HFFc6 (cell line): ENCODE measurements at regions not wholly inside any gene's neighbourhood (a gene's known extent, or its start where the extent isn't known, plus 50 kb on each side); places are given as distances from the start of the nearest gene placed in this dataset.

Experiments used
- DNase-seq: peaks from one replicate; pipeline ENCODE4 v3.0.0-alpha.2; 2018
- H3K27ac Mint-ChIP-seq: 2 replicates; pipeline ENCODE4 v1.8.0; 2020; ENCODE audit warnings: mild to moderate bottlenecking, mixed read lengths
- H3K27me3 Mint-ChIP-seq: 2 replicates; pipeline ENCODE4 v1.8.0; 2021; ENCODE audit warnings: mild to moderate bottlenecking, moderate library complexity, mixed read lengths; ENCODE audit not compliant: insufficient read depth
- H3K36me3 Mint-ChIP-seq: 2 replicates; pipeline ENCODE4 v1.8.0; 2021; ENCODE audit warnings: low read depth, mixed read lengths
- H3K4me1 Mint-ChIP-seq: 2 replicates; pipeline ENCODE4 v1.8.0; 2020; ENCODE audit warnings: low read depth, mixed read lengths
- H3K4me3 Mint-ChIP-seq: 2 replicates; pipeline ENCODE4 v1.8.0; 2020; ENCODE audit warnings: mild to moderate bottlenecking, moderate library complexity, mixed read lengths
- H3K9me3 Mint-ChIP-seq: 2 replicates; pipeline ENCODE4 v1.8.0; 2020; ENCODE audit warnings: mild to moderate bottlenecking, mixed read lengths
- TF ChIP-seq, protein P1 (sequence below): fragments of 200-600 bp; sonication (generic); IDR thresholded peaks from 2 replicates; pipeline ENCODE4 v1.5.0; 2021; ENCODE audit warnings: antibody characterized with exemption, mild to moderate bottlenecking

DNA sequence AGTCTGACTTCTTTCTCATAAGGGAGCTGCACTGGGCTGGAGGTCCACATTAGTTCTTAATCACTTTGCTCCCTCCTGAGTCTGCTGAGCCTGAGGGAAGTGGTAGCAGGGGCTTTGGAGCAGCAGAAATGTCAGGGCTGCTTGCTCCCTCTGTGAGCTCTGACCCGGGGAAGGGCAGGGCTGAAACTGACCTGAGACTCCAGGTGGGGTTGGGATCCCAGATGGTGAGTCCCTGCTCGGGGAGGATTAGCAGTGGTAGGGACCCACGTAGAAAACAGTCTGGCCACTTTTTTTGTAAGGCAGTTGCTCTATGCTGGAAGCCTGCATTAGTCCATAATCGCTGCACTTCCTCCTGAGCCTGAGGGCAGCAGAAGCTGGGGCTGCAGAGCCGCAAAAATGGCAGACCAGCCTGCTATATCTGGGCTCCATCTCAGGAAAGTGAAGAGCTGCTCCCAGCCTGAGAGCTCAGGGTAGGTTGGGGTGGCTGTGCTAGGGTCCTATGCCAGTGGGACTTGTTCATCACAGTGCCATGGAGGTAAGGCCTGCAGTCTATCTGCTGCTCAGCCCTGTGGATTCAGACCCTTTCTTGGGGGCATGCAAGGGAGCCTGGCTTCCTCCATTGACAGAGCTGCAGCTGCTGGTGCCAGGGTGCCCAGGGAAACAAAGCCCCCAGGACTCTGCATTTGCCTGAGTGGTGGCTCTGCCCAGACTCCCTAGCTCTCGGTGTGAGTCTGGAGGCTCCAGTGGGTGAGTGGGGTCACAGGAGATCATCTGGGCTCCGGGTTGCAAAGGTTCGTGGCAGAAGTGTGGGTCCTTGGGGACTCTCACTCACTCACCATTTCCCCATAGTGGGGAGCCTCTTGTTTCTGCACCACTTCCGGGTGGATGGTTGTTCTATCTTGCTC is 854.3 kb downstream of the LUZP2 start:
- no peak for DNase-seq
- Mint-ChIP-seq H3K4me3 (no peak overlapping the region), H3K27me3 (no peaks in the 10 kb centered on the region; the same call in 1 of the 2 replicates), H3K27ac (no peak overlapping the region), H3K36me3 (peaks cover 5% of the 10 kb centered on the region; the same call in 1 of the 2 replicates), H3K4me1 (no peaks in the 10 kb centered on the region), H3K9me3 (peaks cover 52% of the 10 kb centered on the region)
- TF ChIP-seq, protein P1, sequence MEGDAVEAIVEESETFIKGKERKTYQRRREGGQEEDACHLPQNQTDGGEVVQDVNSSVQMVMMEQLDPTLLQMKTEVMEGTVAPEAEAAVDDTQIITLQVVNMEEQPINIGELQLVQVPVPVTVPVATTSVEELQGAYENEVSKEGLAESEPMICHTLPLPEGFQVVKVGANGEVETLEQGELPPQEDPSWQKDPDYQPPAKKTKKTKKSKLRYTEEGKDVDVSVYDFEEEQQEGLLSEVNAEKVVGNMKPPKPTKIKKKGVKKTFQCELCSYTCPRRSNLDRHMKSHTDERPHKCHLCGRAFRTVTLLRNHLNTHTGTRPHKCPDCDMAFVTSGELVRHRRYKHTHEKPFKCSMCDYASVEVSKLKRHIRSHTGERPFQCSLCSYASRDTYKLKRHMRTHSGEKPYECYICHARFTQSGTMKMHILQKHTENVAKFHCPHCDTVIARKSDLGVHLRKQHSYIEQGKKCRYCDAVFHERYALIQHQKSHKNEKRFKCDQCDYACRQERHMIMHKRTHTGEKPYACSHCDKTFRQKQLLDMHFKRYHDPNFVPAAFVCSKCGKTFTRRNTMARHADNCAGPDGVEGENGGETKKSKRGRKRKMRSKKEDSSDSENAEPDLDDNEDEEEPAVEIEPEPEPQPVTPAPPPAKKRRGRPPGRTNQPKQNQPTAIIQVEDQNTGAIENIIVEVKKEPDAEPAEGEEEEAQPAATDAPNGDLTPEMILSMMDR = no peak

DNA sequence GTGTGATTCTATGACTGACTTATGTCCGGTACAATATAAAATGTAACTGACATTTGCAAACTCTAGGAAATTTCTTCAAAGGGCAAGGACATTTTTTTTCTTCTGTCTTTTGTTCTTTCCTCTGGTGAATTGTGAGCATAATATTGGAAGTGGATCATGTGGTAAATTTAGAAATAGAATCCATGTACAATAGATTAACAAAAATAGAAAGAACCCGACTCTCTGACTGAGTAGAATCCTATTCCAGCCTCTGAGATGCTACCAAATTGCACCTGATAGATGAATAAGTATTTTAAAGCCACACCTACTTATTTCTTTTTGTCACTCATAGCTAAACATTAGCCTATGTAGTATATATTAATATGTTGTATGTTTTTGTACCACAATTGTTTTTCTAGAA is 860.3 kb downstream of the LUZP2 start:
- DNase-seq = no peak
- no peaks in the 10 kb centered on the region for H3K36me3 Mint-ChIP-seq
- no peaks in the 10 kb centered on the region for H3K27me3 Mint-ChIP-seq
- TF ChIP-seq, protein P1 = no peak
- H3K4me3 Mint-ChIP-seq = no peak overlapping the region
- H3K9me3 Mint-ChIP-seq = peaks cover 11% of the 10 kb centered on the region
- H3K4me1 Mint-ChIP-seq = no peaks in the 10 kb centered on the region
- H3K27ac Mint-ChIP-seq = no peak overlapping the region

DNA sequence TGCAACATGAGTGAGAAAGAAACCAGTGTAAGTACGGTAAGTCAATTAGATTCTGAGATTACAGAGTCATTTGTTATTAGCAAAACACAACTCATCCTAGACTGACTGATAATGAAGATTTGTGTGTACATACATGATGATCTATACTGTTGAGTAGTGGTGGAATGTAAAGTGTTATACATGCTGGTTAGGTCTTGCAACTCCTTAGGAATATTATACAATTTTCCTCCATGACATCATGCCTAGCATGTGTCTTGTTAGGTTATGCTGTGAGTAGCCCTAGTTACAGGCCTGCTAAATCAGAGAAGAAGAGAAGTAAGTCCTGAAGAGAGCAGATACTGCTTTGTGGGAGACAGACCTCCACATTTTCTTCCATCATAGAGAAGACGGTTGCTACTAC is 880.6 kb downstream of the LUZP2 start:
- no peaks in the 10 kb centered on the region for H3K36me3 Mint-ChIP-seq
- H3K9me3 Mint-ChIP-seq = peaks cover 35% of the 10 kb centered on the region
- no peak for DNase-seq
- H3K4me1 Mint-ChIP-seq = no peaks in the 10 kb centered on the region
- H3K27me3 Mint-ChIP-seq = no peaks in the 10 kb centered on the region
- TF ChIP-seq, protein P1 = no peak
- H3K27ac Mint-ChIP-seq = no peak overlapping the region
- H3K4me3 Mint-ChIP-seq = no peak overlapping the region

DNA sequence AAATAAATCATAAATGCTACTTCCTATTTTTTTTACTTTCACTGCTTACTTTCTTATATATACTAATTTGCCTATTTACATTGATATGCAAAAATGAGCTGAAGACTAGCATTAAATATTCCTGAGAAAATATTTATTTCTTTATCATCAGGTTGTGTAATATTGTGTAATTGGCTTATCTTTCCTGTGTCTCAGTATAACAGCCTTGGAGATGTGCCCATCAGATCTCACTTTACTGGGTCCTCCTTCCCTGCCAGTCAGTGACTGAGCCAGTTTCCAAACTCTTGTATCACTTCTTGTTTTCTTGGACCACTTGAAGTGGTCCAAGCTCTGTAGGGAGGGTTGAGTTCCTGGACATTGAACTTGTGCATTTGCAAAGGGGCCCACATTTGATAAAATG is 900.0 kb downstream of the LUZP2 start:
- DNase-seq = no peak
- TF ChIP-seq, protein P1 = no peak
- no peaks in the 10 kb centered on the region for H3K4me1 Mint-ChIP-seq

DNA sequence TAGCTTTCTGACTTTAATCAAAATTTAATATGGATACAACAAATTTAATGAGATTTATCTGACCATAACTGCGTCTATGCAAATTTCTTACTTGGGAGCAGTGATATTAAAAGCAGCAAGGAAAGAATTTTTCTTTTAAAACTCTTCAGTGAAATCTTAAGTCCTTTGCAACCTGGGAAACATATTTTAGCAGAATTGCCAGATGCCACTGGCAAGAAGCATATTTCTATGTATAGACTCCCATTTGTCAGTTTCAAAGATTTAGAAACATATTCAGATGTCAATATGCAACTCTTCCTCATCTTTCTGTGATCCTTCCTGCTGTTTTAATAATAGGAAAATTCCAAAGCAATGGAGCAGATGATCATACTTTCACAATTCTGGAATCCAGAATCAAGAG is 911.3 kb downstream of the LUZP2 start:
- Mint-ChIP-seq H3K9me3 (peaks cover 31% of the 10 kb centered on the region), H3K36me3 (no peaks in the 10 kb centered on the region)

More for the DNA sequence above, 900.0 kb downstream of the LUZP2 start:
- H3K9me3 Mint-ChIP-seq = peaks cover 33% of the 10 kb centered on the region
- no peaks in the 10 kb centered on the region for H3K27me3 Mint-ChIP-seq
- H3K36me3 Mint-ChIP-seq = no peaks in the 10 kb centered on the region; the same call in 1 of the 2 replicates
- H3K27ac Mint-ChIP-seq = no peak overlapping the region
- no peak overlapping the region for H3K4me3 Mint-ChIP-seq

More for the DNA sequence above, 911.3 kb downstream of the LUZP2 start:
- H3K4me1 Mint-ChIP-seq = no peaks in the 10 kb centered on the region
- no peaks in the 10 kb centered on the region for H3K27me3 Mint-ChIP-seq
- TF ChIP-seq, protein P1 = no peak
- DNase-seq = no peak
- H3K27ac Mint-ChIP-seq = no peak overlapping the region
- H3K4me3 Mint-ChIP-seq = no peak overlapping the region
